ENCODE measurements at regions not wholly inside any gene's neighbourhood (a gene's known extent, or its start where the extent isn't known, plus 50 kb on each side); places are given as distances from the start of the nearest gene placed in this dataset.

DNA sequence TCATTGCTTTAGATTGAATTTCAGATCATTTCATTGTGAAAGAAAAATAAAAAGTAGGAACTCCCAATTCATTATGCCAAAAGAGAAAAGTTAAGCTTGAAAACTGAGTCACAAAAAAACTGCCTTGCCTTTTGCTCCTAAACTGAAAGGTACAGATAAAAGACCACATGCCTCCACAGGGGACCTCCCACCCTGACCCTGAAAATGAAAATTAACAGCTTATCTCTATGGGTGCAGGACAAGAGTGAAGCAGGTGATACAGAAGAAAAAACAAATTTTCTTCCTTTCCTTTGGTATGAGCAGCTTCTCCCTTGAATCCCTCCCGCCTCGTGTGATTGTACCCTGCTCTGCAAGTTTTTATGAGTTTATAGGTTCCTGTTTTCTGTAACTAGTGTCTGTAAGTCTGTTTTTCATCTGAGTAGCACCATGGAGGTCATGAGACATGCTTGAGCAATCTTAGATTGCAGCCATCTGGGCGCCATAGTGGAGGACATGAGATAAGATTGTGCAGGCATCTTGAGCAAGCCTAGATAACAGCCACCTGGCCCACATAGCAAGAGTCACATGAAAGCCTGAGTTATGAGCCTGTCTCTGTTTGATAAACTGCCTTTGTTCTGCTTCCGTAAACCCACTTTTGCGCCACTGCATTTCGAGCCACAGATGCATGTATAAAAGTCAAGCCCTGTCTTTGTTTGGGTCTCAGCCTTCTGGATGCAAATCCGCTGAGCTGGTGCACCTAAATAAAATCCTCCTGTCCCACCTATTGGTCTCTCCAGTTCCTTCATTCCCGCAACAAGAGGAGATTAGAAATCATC, 56.2 kb upstream of the DYNC1I2 start:
- Histone ChIP-seq H3K9ac (ENCODE audit: low read length) (no peak overlapping the region), H3K27ac (ENCODE audit: low read depth, low read length) (no peak overlapping the region), H3K36me3 (ENCODE audit: control insufficient read depth in 1 of 2, insufficient read depth in 2 of 2, low read length in 2 of 2) (no peaks in the 10 kb centered on the region), H3K4me3 (replicated peaks in 1 of 2; ENCODE audit: low read depth in 1 of 2, low read length in 2 of 2) (no peak overlapping the region), H3K9me3 (ENCODE audit: control insufficient read depth in 1 of 2, insufficient read depth in 1 of 2, low read depth in 1 of 2, low read length in 2 of 2) (peaks cover 16 to 17% of the 10 kb centered on the region in 2 experiments; a peak in 3 of 4 replicates), H3K79me2 (ENCODE audit: insufficient read depth, low read length) (no peaks in the 10 kb centered on the region), H3K4me2 (ENCODE audit: low read length) (no peak overlapping the region), H3K4me1 (ENCODE audit: control insufficient read depth in 1 of 2, insufficient read depth in 2 of 2, low read length in 2 of 2) (no peaks in the 10 kb centered on the region), H3K9me2 (ENCODE audit: insufficient read depth) (no peaks in the 10 kb centered on the region), H4K20me1 (ENCODE audit: insufficient read depth) (no peaks in the 10 kb centered on the region), H3K27me3 (ENCODE audit: insufficient read depth, low read length) (no peaks in the 10 kb centered on the region), H2AFZ (ENCODE audit: low read depth, low read length, poor library complexity, severe bottlenecking) (no peak overlapping the region)
- BruUV-seq (replicated peaks): no TSS peak
- CTCF ChIA-PET: no interaction called here
- RAD21 ChIA-PET (ENCODE audit: low non-redundant PET in 1 of 2, low total read pairs in 2 of 2, uncharacterized antibody in 2 of 2, unreplicated experiment in 2 of 2): no interaction called here
- ATAC-seq: no peak
- intact Hi-C loops (cut with micrococcal nuclease): no loop called here
- TF ChIP-seq CBX3 (IDR thresholded peaks at IDR 0.05; ENCODE audit: low read depth) (peak; percentile 99), POLR2AphosphoS5 (IDR thresholded peaks at IDR 0.05; ENCODE audit: low read depth, low read length) (no peak), CEBPB (IDR thresholded peaks at IDR 0.05; ENCODE audit: low read depth) (no peak), EZH2phosphoT487 (IDR thresholded peaks at IDR 0.05; ENCODE audit: borderline replicate concordance) (no peak), EZH2 (IDR thresholded peaks at IDR 0.05) (no peak)
- TF ChIP-seq, protein P1, sequence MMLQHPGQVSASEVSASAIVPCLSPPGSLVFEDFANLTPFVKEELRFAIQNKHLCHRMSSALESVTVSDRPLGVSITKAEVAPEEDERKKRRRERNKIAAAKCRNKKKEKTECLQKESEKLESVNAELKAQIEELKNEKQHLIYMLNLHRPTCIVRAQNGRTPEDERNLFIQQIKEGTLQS (IDR thresholded peaks at IDR 0.05): no peak
- DNase-seq (ENCODE audit: low read depth, low spot score): peak; percentile 21
- POLR2A ChIA-PET: no interaction called here
